ENCODE measurements at regions not wholly inside any gene's neighbourhood (a gene's known extent, or its start where the extent isn't known, plus 50 kb on each side); places are given as distances from the start of the nearest gene placed in this dataset.

- TF ChIP-seq KIAA2018 (CRISPR knock-in tag; IDR thresholded peaks at IDR 0.05; ENCODE audit: borderline replicate concordance) (no peak), SOX6 (IDR thresholded peaks at IDR 0.05) (no peak), SOX6 (CRISPR knock-in tag; IDR thresholded peaks at IDR 0.05) (no peak), WIZ (CRISPR knock-in tag; IDR thresholded peaks at IDR 0.05) (no peak), LRRFIP1 (CRISPR knock-in tag; conservative IDR thresholded peaks at IDR 0.05) (no peak)
Measured at GRCh38 chr4:10245751-10246150, 129.2 kb upstream of the WDR1 start (continued).
